Kidney capillary endothelial cell (primary cell): ENCODE measurements at regions not wholly inside any gene's neighbourhood (a gene's known extent, or its start where the extent isn't known, plus 50 kb on each side); places are given as distances from the start of the nearest gene placed in this dataset.
A peak's percentile ranks its signal among the peaks of the same experiment; 100 is the strongest.
"Not testable (repeated sequence)": the region's sequence is repeated elsewhere in the genome, so short reads cannot be mapped to it uniquely, and the experiment has no call there.

ENCODE experiments used
- DNase-seq: peaks from one replicate; pipeline ENCODE4 v3.0.0-alpha.2; 2018; ENCODE audit warnings: low spot score

DNA sequence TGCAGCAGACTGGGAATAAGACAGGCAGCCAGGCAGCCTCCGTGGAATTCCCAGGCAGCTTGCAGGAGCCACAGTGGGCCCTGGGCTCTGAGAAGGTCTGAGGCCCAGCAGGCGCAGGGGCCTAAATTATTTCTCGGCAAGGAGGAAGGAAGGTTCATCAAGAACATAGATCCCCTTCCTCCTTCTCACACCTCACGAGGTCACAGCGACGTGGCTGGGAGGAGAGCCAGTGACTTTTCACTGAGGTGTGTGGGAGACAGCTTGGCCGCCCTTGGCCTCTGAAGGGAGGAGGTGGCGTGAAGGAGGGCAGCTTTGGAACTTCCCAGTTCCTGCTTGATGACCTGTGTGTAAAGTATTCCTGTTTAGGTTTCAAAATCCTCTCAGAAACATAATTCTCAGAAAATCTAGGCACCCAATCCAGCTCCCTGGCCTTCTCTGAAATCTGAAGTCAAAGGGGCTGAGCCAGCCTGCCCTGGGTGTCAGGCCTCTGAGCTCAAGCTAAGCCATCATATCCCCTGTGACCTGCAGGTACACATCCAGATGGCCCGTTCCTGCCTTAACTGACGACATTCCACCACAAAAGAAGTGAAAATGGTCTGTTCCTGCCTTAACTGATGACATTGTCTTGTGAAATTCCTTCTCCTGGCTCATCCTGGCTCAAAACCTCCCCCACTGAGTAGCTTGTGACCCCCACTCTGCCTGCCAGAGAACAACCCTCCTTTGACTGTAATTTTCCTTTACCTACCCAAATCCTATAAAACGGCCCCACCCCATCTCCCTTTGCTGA, 161.0 kb downstream of the ADRA2C start:
- not testable (repeated sequence) for DNase-seq

DNA sequence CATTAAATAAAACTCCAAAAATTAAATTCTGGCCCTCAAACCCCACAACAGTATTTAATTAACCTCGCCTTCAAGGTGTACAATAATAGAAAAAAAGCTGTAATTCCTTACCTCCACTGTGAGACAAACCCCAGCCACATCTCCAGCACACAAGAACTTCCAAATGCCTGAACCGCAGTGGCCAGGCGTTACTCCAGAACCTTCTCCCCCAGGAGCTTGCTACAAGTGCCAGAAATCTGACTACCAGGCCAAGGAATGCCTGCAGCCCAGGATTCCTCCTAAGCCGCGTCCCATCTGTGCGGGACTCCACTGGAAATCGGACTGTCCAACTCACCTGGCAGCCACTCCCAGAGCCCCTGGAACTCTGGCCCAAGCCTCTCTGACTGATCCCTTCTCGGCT, 163.2 kb downstream of the ADRA2C start:
- not testable (repeated sequence) for DNase-seq

- DNase-seq = not testable (repeated sequence)
Measured at GRCh38 chr4:3932734-3933133, 166.5 kb downstream of the ADRA2C start.

GRCh38 chr4:3935406-3935805, 169.2 kb downstream of the ADRA2C start:
- DNase-seq = not testable (repeated sequence)

- no peak for DNase-seq
Measured at GRCh38 chr4:3936184-3936583, 170.0 kb downstream of the ADRA2C start.

DNA sequence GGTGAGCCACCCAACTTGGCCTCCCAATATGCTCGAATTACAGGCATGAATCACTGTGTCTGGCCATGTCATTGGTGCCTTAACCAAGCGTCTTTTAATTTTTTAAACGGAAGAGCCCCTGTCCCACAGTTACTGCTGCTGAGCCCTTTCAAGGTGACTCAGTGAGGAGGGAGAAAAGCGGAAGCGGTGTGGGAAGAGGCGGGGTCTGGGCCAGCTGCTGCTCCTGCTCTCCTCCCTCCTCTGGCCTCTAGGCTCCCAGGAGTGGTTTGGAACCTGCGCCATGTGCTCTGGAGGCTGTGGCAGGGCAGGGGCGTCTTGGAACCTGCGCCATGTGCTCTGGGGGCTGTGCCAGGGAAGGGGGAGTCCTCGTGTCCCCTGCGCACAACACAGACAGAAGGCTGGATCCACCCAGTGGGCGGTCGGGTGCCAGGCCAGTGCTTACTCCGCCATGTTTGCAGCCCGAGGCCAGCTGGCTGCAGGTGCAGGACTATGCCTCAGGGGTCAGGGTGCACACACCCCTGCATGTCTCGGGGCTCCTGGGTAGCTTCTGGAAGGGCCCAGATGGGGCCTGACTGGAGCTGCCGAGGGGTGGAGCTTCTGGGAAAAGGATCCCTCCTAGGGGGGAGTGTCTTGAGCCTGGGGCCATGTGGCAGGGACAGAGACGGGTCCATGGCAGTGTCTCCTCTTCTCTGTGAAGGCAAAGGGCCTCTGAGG, 171.8 kb downstream of the ADRA2C start:
- DNase-seq = not testable (repeated sequence)

GRCh38 chr4:3938676-3939075, 172.5 kb downstream of the ADRA2C start:
- not testable (repeated sequence) for DNase-seq

DNA sequence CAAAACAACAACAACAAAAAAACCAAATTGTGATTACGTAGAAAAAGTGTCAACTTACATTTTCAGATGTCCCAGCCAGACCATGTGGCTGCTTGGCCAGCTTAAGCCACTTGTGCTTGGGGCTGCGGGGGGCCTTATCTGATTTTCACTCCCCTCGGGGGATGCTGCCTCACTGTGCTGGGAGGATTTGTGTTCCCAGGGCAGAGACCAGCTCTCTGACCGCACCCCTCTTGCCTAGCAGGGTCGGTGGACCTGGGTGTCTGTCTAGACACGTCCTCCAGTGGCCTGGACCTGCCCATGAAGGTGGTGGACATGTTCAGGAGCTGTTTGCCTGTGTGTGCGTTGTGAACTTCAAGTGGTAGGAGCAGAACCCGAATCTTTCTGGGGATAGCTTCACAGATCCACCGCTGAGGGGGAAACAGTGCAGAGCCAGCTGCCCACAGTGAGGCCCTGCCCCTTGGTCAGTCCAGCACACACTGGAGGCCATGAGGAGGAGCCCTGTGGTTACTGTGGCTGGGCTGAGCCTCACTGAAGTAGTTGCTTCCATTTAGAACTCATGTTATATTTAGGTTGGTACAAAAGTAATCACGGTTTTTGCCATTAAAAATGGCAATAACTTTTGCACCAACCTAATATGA, 173.9 kb downstream of the ADRA2C start:
- not testable (repeated sequence) for DNase-seq

DNA sequence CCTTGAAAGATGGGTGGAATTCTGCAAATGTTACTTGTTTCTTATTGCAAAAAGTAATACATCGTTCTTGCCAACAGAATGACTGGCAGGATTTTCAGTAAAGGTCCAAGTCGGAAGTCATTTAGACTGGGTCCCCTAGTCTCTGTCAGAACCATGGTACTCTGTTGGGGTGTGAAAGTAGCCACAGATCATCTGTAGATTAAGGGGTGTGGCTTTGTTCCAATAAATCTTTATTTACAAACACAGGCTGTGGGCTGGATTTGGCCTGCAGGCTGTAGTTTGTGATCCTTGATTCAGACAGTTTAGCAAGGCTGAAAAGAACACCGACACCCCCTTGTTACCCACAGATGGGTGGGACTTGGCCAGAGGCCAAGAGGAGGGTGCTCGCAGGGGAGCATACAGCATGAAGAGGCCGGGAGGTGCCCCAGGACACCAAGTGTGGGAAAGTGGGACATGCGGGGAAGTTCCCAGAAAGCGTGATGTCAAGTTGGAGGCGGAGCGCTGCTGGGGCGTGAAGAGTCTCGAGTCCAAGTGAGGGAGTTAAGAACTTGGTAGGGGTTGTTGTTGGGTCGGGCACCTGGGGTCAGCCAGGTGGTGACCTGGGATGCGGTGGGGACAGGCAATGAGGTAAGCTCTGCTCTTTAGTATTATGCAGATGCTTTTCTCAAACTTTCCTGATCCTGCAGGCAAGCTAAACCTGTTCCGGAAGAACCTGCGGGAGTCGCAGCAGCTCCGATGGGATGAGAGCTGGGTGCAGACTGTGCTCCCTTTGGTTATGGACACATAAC, 175.7 kb downstream of the ADRA2C start:
- not testable (repeated sequence) for DNase-seq

DNA sequence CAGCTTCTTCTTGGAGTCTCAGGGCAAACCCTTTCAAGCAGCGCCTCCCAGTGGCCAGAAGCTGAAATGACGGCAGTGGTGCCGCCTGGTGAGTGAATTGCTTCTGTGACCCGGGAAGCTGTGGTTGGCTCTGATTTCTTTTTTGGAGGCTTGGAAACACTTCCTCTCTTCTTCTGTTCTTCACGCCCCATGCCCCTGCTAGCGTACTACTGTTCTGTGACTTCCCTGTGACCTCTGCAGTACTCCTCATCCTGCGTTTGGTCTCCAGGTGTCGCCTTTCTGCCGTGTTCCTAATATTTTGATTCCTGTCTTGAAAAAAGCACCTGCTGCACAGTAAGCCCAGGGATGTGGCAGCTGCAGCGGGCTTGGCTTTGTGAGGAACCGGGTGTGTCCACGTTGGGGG, 176.4 kb downstream of the ADRA2C start:
- DNase-seq = not testable (repeated sequence)

GRCh38 chr4:3943051-3943450, 176.9 kb downstream of the ADRA2C start:
- not testable (repeated sequence) for DNase-seq

- no peak for DNase-seq
Measured at GRCh38 chr4:3945511-3946290, 179.5 kb downstream of the ADRA2C start.

DNA sequence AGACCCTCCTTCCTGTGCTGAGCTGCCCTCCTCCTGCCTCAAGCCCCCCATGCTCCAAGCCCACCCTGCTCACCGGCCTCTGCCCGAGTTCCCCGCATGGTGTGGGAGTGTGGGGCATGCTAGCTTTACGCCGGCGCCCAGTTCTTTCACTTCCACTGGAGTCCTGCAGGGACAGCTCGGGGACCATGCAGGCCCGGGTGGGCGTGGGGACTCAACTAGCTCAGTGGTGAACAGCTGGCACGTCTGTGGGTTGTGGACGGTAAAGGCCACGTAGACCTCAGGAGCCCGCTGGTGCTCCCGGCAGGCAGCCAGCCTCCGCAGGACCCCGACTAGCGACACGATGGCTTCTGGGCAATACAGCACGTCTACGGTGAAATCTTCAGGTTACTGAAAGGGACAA, 180.4 kb downstream of the ADRA2C start:
- DNase-seq = not testable (repeated sequence)

GRCh38 chr4:3947761-3948160, 181.6 kb downstream of the ADRA2C start:
- not testable (repeated sequence) for DNase-seq

- DNase-seq = not testable (repeated sequence)
Measured at GRCh38 chr4:3948210-3948609, 182.0 kb downstream of the ADRA2C start.

GRCh38 chr4:3949916-3950315, 183.7 kb downstream of the ADRA2C start:
- DNase-seq = peak; percentile 27

DNA sequence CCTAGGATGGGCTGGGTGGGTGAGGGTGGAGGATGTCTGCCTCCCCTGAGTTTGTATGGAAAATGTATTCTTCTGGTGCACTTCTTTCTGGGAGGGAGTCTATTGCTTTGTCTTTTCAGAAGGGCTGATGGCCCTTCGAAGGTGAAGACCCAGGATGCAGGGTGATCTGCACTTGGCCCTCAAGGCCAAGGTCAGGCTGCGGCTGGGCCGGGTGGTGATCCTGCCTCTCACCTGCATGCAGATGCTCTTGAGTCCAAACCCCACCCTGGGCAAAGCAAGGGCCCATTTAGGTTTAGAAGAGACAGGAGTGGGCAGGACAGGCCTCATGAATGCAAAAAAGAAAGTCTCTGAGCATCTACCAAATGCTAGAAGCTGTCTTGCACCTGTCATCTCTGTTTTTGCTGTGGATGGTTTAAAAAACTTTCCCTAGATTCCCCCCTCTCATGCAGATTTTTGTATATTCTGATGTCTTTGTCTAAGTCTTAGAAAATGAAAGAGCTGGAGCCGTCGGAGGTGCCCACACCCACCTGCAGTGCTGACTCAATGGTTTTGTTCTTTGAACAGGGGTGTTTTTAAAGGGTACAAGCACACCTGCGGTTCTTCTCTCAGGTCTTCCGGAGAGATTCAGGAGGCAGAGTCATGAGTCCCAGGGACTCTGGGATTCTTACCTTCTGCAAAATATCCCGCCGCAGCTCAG, 186.4 kb downstream of the ADRA2C start:
- DNase-seq = not testable (repeated sequence)

GRCh38 chr4:3953140-3953489, 186.9 kb downstream of the ADRA2C start:
- not testable (repeated sequence) for DNase-seq

- DNase-seq = peak; percentile 77
Measured at GRCh38 chr4:3954540-3955320, 188.5 kb downstream of the ADRA2C start.
